ENCODE measurements at regions not wholly inside any gene's neighbourhood (a gene's known extent, or its start where the extent isn't known, plus 50 kb on each side); places are given as distances from the start of the nearest gene placed in this dataset.

- TF ChIP-seq, protein P1, sequence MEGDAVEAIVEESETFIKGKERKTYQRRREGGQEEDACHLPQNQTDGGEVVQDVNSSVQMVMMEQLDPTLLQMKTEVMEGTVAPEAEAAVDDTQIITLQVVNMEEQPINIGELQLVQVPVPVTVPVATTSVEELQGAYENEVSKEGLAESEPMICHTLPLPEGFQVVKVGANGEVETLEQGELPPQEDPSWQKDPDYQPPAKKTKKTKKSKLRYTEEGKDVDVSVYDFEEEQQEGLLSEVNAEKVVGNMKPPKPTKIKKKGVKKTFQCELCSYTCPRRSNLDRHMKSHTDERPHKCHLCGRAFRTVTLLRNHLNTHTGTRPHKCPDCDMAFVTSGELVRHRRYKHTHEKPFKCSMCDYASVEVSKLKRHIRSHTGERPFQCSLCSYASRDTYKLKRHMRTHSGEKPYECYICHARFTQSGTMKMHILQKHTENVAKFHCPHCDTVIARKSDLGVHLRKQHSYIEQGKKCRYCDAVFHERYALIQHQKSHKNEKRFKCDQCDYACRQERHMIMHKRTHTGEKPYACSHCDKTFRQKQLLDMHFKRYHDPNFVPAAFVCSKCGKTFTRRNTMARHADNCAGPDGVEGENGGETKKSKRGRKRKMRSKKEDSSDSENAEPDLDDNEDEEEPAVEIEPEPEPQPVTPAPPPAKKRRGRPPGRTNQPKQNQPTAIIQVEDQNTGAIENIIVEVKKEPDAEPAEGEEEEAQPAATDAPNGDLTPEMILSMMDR (IDR thresholded peaks at IDR 0.05) = no peak
- TF ChIP-seq POLR2A (IDR thresholded peaks at IDR 0.05) = no peak
- no peak for TF ChIP-seq POLR2AphosphoS5 (IDR thresholded peaks at IDR 0.05)
- no peak for TF ChIP-seq EP300 (IDR thresholded peaks at IDR 0.05)
These were observed 1202.8 kb downstream of the DIAPH3 start for GRCh38 chr13:58960888-58961287.

All from sigmoid colon (tissue), 4 donors.